Femur (tissue), 1 donor: ENCODE measurements at regions not wholly inside any gene's neighbourhood (a gene's known extent, or its start where the extent isn't known, plus 50 kb on each side); places are given as distances from the start of the nearest gene placed in this dataset.

Experiments used
- DNase-seq: peaks from one replicate; pipeline ENCODE4 v3.0.0-alpha.2; 2017

GRCh38 chr7:18420108-18420507, 75.4 kb upstream of the HDAC9 start:
- DNase-seq = no peak

GRCh38 chr7:18420748-18421147, 74.8 kb upstream of the HDAC9 start:
- DNase-seq = no peak

- DNase-seq = no peak
Measured at GRCh38 chr7:18421297-18422002, 74.1 kb upstream of the HDAC9 start.

- DNase-seq = no peak
Measured at GRCh38 chr7:18425227-18425626, 70.3 kb upstream of the HDAC9 start.

- no peak for DNase-seq
Measured at GRCh38 chr7:18425838-18426445, 69.6 kb upstream of the HDAC9 start.

GRCh38 chr7:18426564-18427226, 68.9 kb upstream of the HDAC9 start:
- DNase-seq = no peak

- no peak for DNase-seq
Measured at GRCh38 chr7:18429547-18429946, 66.0 kb upstream of the HDAC9 start.

- DNase-seq = no peak
Measured at GRCh38 chr7:18430810-18431209, 64.7 kb upstream of the HDAC9 start.

- DNase-seq = no peak
Measured at GRCh38 chr7:18434171-18434570, 61.4 kb upstream of the HDAC9 start.

- DNase-seq = no peak
Measured at GRCh38 chr7:18437101-18437500, 58.4 kb upstream of the HDAC9 start.

- DNase-seq = no peak
Measured at GRCh38 chr7:18440934-18441333, 54.6 kb upstream of the HDAC9 start.

- DNase-seq = no peak
Measured at GRCh38 chr7:18444826-18445225, 50.7 kb upstream of the HDAC9 start.

GRCh38 chr7:18445483-18445882, 50.1 kb upstream of the HDAC9 start:
- DNase-seq = no peak
